Panc1 (cell line): ENCODE measurements at regions not wholly inside any gene's neighbourhood (a gene's known extent, or its start where the extent isn't known, plus 50 kb on each side); places are given as distances from the start of the nearest gene placed in this dataset.
"Not testable (repeated sequence)": the region's sequence is repeated elsewhere in the genome, so short reads cannot be mapped to it uniquely, and the experiment has no call there.

Source experiments
- ATAC-seq: fragments of 200-7000 bp; cut with Tn5 transposase; 2 replicates; pipeline ENCODE4 v1.9.1; 2020; ENCODE audit warnings: mild to moderate bottlenecking, moderate library complexity
- BruUV-seq: library from RNA; stranded (reverse); fragments of 400-500 nt; replicated peaks from 2 replicates; lab custom pipeline; 2021; lab: Mats Ljungman, UMichigan
- CTCF ChIA-PET: fragments of 300-600 bp; sonication (Branson Sonifier 250); formaldehyde crosslinking; loops from one replicate; lab custom pipeline; 2022; ENCODE audit warnings: antibody characterized with exemption; lab: Charles Lee
- POLR2A ChIA-PET: fragments of 300-600 bp; sonication (Branson Sonifier 250); formaldehyde crosslinking; loops from one replicate; lab custom pipeline; 2022; ENCODE audit warnings: antibody characterized with exemption; lab: Charles Lee
- DNase-seq: peaks from one replicate; pipeline ENCODE4 v3.0.0-alpha.2; 2010; ENCODE audit warnings: low read depth, low spot score
- H3K27ac ChIP-seq: 2 replicates; pipeline ENCODE4 v1.5.1; 2011; ENCODE audit warnings: mild to moderate bottlenecking, low read length, inconsistent platforms
- H3K27me3 ChIP-seq: fragments of 200-500 bp; sonication (Bioruptor generic); 2 replicates; pipeline ENCODE4 v1.6.0; 2014; ENCODE audit warnings: low read length, inconsistent platforms; ENCODE audit not compliant: control insufficient read depth, insufficient read depth
- H3K36me3 ChIP-seq: fragments of 200-500 bp; sonication (Bioruptor generic); 2 replicates; pipeline ENCODE4 v1.5.1; 2014; ENCODE audit warnings: inconsistent platforms, mild to moderate bottlenecking, low read length, moderate library complexity; ENCODE audit not compliant: control insufficient read depth, insufficient read depth
- H3K4me1 ChIP-seq: 2 replicates; pipeline ENCODE4 v1.5.1; 2011; ENCODE audit warnings: inconsistent platforms, mild to moderate bottlenecking, low read length, moderate library complexity; ENCODE audit not compliant: control insufficient read depth, insufficient read depth
- H3K4me3 ChIP-seq, 2 experiments: 2 replicates each; pipeline ENCODE4 v1.5.1; 2011 to 2012; ENCODE audit warnings: low read depth in 2 of 2, low read length in 2 of 2, mild to moderate bottlenecking in 2 of 2, inconsistent platforms in 1 of 2, moderate library complexity in 1 of 2
- H3K9me3 ChIP-seq: fragments of 200-500 bp; sonication (Bioruptor generic); 2 replicates; pipeline ENCODE4 v1.5.1; 2014; ENCODE audit warnings: low read depth, mild to moderate bottlenecking, inconsistent platforms, low read length, moderate library complexity; ENCODE audit not compliant: control insufficient read depth, insufficient read depth
- POLR2AphosphoS5 ChIP-seq: IDR thresholded peaks from 2 replicates; pipeline ENCODE4 v1.6.1; 2012; ENCODE audit warnings: mild to moderate bottlenecking, low read depth, low read length, moderate library complexity
- REST ChIP-seq, 2 experiments: IDR thresholded peaks; 2 replicates each; pipeline ENCODE4 v1.6.1; 2011 to 2012; ENCODE audit warnings: low read depth in 2 of 2, control low read depth in 1 of 2, low read length in 1 of 2, mild to moderate bottlenecking in 1 of 2, moderate library complexity in 1 of 2; ENCODE audit not compliant: insufficient read depth in 1 of 2
- SIN3A ChIP-seq: IDR thresholded peaks from 2 replicates; pipeline ENCODE4 v1.6.1; 2012; ENCODE audit warnings: low read depth, mild to moderate bottlenecking, low read length, moderate library complexity, borderline replicate concordance; ENCODE audit not compliant: insufficient read depth
- TCF7L2 ChIP-seq: IDR thresholded peaks from 2 replicates; pipeline ENCODE4 v1.6.1; 2011; ENCODE audit warnings: mild to moderate bottlenecking, low read depth, low read length, inconsistent platforms
- in situ Hi-C: cut with HindIII; loops from 2 replicates; pipeline ENCODE4 v1.10.0; 2016; ENCODE audit warnings: low sequenced_read_pairs, low pct_unique_long_range_greater_than_20kb
- intact Hi-C: fragments of 100-400 bp; cut with micrococcal nuclease; formaldehyde crosslinking; loops from one replicate; pipeline ENCODE4 v1.10.0; 2022; ENCODE audit not compliant: unreplicated experiment
- TF ChIP-seq, protein P1 (sequence below): fragments of 450-650 bp; IDR thresholded peaks from 2 replicates; pipeline ENCODE4 v1.5.1; 2017; ENCODE audit warnings: mild to moderate bottlenecking

GRCh38 chr2:163919717-163920116 lies 183.9 kb upstream of the FIGN start:
- H3K4me3 ChIP-seq, result no peak overlapping the region
- POLR2A ChIA-PET, result no interaction called here
- no peak for ATAC-seq

GRCh38 chr2:163914486-163914885 lies 178.7 kb upstream of the FIGN start:
- BruUV-seq, H3K4me3 ChIP-seq, DNase-seq, H3K4me1 ChIP-seq, ATAC-seq, H3K27ac ChIP-seq, CTCF ChIA-PET, POLR2A ChIA-PET, H3K27me3 ChIP-seq, H3K9me3 ChIP-seq, intact Hi-C loops, in situ Hi-C loops, H3K36me3 ChIP-seq: not testable (repeated sequence)

More at GRCh38 chr2:163919717-163920116, 183.9 kb upstream of the FIGN start:
- intact Hi-C loops (no loop called here), in situ Hi-C loops (no loop called here)
- no peaks in the 10 kb centered on the region for H3K27me3 ChIP-seq
- H3K27ac ChIP-seq, result no peak overlapping the region
- no TSS peak for BruUV-seq
- no peak for DNase-seq
- H3K36me3 ChIP-seq, result no peaks in the 10 kb centered on the region
- CTCF ChIA-PET, result no interaction called here
- TF ChIP-seq SIN3A (no peak), REST (IDR thresholded peaks at IDR 0.05; ENCODE audit: insufficient read depth in 1 of 2, low read depth in 2 of 2, low read length in 1 of 2) (no peak), TCF7L2 (no peak), POLR2AphosphoS5 (no peak)
- TF ChIP-seq, protein P1, sequence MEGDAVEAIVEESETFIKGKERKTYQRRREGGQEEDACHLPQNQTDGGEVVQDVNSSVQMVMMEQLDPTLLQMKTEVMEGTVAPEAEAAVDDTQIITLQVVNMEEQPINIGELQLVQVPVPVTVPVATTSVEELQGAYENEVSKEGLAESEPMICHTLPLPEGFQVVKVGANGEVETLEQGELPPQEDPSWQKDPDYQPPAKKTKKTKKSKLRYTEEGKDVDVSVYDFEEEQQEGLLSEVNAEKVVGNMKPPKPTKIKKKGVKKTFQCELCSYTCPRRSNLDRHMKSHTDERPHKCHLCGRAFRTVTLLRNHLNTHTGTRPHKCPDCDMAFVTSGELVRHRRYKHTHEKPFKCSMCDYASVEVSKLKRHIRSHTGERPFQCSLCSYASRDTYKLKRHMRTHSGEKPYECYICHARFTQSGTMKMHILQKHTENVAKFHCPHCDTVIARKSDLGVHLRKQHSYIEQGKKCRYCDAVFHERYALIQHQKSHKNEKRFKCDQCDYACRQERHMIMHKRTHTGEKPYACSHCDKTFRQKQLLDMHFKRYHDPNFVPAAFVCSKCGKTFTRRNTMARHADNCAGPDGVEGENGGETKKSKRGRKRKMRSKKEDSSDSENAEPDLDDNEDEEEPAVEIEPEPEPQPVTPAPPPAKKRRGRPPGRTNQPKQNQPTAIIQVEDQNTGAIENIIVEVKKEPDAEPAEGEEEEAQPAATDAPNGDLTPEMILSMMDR, result no peak
- H3K9me3 ChIP-seq, result peaks cover 5% of the 10 kb centered on the region; the same call in 1 of the 2 replicates
- H3K4me1 ChIP-seq, result no peaks in the 10 kb centered on the region

- H3K4me1 ChIP-seq, H3K27ac ChIP-seq, DNase-seq, ATAC-seq, BruUV-seq, intact Hi-C loops, in situ Hi-C loops, H3K4me3 ChIP-seq, CTCF ChIA-PET, H3K36me3 ChIP-seq, H3K27me3 ChIP-seq, H3K9me3 ChIP-seq: not testable (repeated sequence)
- POLR2A ChIA-PET, result interaction anchor here (0.7 kb wide), 1 partner anchor 15 kb away, joined by 13 read pairs; no protein-coding TSS in a partner anchor
Observed at GRCh38 chr2:163913532-163913944, 177.7 kb upstream of the FIGN start.
